Activated CD8-positive, alpha-beta T cell treated with anti-CD3 and anti-CD28 coated beads for 36 hours (primary cell): ENCODE measurements at regions not wholly inside any gene's neighbourhood (a gene's known extent, or its start where the extent isn't known, plus 50 kb on each side); places are given as distances from the start of the nearest gene placed in this dataset.
A peak's percentile ranks its signal among the peaks of the same experiment; 100 is the strongest.
"Not testable (repeated sequence)": the region's sequence is repeated elsewhere in the genome, so short reads cannot be mapped to it uniquely, and the experiment has no call there.

Experiments
- ATAC-seq: fragments of 200-7000 bp; cut with Tn5 transposase; one replicate; pipeline ENCODE4 v1.10.0; 2021; ENCODE audit warnings: mild to moderate bottlenecking, moderate library complexity
- CTCF ChIA-PET: fragments of 350-600 bp; sonication (Branson Sonifier 250); formaldehyde crosslinking; loops from one replicate; lab custom pipeline; 2021; ENCODE audit warnings: antibody characterized with exemption; lab: Charles Lee
- POLR2A ChIA-PET: fragments of 350-600 bp; sonication (Branson Sonifier 250); formaldehyde crosslinking; loops from one replicate; lab custom pipeline; 2021; ENCODE audit warnings: antibody characterized with exemption; lab: Charles Lee
- DNase-seq: peaks from one replicate; pipeline ENCODE4 v3.0.0-alpha.2; 2020
- H3K27ac Mint-ChIP-seq: one replicate; pipeline ENCODE4 v1.8.0; 2021; ENCODE audit warnings: mild to moderate bottlenecking, mixed read lengths
- H3K27me3 Mint-ChIP-seq: one replicate; pipeline ENCODE4 v1.8.0; 2021; ENCODE audit warnings: mixed read lengths
- H3K36me3 Mint-ChIP-seq: one replicate; pipeline ENCODE4 v1.8.0; 2021; ENCODE audit warnings: low read depth, mixed read lengths
- H3K4me1 Mint-ChIP-seq: one replicate; pipeline ENCODE4 v1.8.0; 2021; ENCODE audit warnings: low read depth, mixed read lengths
- H3K4me3 Mint-ChIP-seq: one replicate; pipeline ENCODE4 v1.8.0; 2021; ENCODE audit warnings: mild to moderate bottlenecking, moderate library complexity, mixed read lengths
- H3K9me3 Mint-ChIP-seq: one replicate; pipeline ENCODE4 v1.8.0; 2021; ENCODE audit warnings: mixed read lengths
- intact Hi-C: fragments of 100-400 bp; cut with micrococcal nuclease; formaldehyde crosslinking; loops from one replicate; pipeline ENCODE4 v1.10.0; 2022
- TF ChIP-seq, protein P1 (sequence below): fragments of 200-600 bp; IDR thresholded peaks from one replicate; pipeline ENCODE4 v1.8.0; 2022; ENCODE audit warnings: antibody characterized with exemption, mild to moderate bottlenecking

DNA sequence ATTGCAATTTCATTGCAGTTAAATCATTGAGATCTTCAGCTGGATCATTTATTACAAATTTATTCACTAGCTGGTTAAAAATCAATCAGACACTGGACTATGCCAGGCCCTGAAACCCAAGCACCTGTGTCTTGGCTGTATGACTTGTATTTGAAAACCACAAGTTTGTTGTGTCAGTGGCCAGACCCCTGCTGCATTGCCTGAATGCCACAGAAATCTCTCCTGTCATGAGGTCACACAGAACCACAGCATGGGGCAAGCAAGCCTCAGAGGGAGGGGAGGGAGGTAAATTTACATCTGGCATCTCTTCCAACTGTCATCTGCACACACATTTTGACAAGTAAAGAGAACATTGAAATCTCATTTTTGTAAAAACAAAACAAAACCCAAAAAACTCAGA, 90.0 kb downstream of the ARRDC3 start:
- ChIA-PET POLR2A (no interaction called here), CTCF (no interaction called here)
- peak; percentile 61 for DNase-seq
- intact Hi-C loops = no loop called here
- no peaks in the 10 kb centered on the region for H3K9me3 Mint-ChIP-seq
- peaks cover 18% of the 10 kb centered on the region for H3K4me1 Mint-ChIP-seq
- no peak overlapping the region for H3K4me3 Mint-ChIP-seq
- ATAC-seq = peak; percentile 76
- H3K27ac Mint-ChIP-seq = no peak overlapping the region
- TF ChIP-seq, protein P1, sequence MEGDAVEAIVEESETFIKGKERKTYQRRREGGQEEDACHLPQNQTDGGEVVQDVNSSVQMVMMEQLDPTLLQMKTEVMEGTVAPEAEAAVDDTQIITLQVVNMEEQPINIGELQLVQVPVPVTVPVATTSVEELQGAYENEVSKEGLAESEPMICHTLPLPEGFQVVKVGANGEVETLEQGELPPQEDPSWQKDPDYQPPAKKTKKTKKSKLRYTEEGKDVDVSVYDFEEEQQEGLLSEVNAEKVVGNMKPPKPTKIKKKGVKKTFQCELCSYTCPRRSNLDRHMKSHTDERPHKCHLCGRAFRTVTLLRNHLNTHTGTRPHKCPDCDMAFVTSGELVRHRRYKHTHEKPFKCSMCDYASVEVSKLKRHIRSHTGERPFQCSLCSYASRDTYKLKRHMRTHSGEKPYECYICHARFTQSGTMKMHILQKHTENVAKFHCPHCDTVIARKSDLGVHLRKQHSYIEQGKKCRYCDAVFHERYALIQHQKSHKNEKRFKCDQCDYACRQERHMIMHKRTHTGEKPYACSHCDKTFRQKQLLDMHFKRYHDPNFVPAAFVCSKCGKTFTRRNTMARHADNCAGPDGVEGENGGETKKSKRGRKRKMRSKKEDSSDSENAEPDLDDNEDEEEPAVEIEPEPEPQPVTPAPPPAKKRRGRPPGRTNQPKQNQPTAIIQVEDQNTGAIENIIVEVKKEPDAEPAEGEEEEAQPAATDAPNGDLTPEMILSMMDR = no peak
- no peaks in the 10 kb centered on the region for H3K27me3 Mint-ChIP-seq
- no peaks in the 10 kb centered on the region for H3K36me3 Mint-ChIP-seq

GRCh38 chr5:91291628-91292569, 91.2 kb downstream of the ARRDC3 start:
- Mint-ChIP-seq H3K27ac (peak overlapping the region; percentile 55), H3K4me1 (peaks cover 18% of the 10 kb centered on the region), H3K4me3 (no peak overlapping the region), H3K9me3 (no peaks in the 10 kb centered on the region), H3K36me3 (no peaks in the 10 kb centered on the region), H3K27me3 (no peaks in the 10 kb centered on the region)
- peak; percentile 53 for DNase-seq
- ChIA-PET CTCF (interaction anchor here (0.8 to 1.9 kb wide), 2 partner anchors 16 to 19 kb away, joined by 3 to 4 read pairs; no protein-coding TSS in a partner anchor), POLR2A (interaction anchor here (1.3 kb wide), 1 partner anchor 12 kb away, joined by 4 read pairs; no protein-coding TSS in a partner anchor)
- intact Hi-C loops = no loop called here
- peak; percentile 75 for ATAC-seq
- TF ChIP-seq, protein P1 = no peak

DNA sequence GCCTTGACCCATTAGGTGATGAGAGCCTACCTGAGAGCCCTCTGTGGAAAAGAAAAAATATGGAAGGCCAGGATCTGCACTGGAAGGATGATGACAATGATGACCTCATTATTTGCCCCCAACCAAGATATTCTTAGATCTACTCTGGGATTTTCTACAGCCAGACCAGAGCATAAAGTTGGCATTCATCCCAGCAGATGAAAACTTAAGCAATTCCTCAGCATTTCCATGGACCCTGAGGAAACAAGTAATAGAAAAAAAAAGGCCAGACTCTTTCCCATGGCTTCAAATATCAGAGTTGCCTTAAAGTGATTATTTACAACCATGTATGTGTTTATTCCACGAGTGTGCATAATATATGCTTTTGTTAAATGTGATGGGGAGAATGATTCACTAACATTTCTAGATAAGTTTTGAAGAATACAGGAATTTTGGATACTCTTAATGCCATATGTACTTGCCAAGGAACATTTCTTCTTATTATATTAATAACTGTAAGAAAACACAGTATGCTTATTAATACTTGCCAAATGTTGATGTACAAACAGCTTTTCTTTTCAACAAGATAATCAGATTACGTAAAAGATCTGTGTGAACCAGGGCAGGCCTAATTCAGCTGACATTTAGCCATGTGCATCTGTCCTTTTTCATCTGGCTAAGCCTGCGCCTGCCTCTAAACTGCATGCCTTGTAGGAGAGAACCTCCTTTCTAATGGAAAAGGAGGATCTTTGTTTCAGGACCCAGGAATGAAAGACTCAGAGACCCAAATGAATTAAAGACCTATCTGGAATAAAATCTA, 94.8 kb downstream of the ARRDC3 start:
- ChIA-PET POLR2A (no interaction called here), CTCF (no interaction called here)
- H3K27ac Mint-ChIP-seq = no peak overlapping the region
- H3K36me3 Mint-ChIP-seq = peaks cover 6% of the 10 kb centered on the region
- ATAC-seq = no peak
- H3K4me3 Mint-ChIP-seq = no peak overlapping the region
- peaks cover 27% of the 10 kb centered on the region for H3K4me1 Mint-ChIP-seq
- no peaks in the 10 kb centered on the region for H3K27me3 Mint-ChIP-seq
- no peak for DNase-seq
- TF ChIP-seq, protein P1 = no peak
- H3K9me3 Mint-ChIP-seq = peaks cover 21% of the 10 kb centered on the region
- intact Hi-C loops = no loop called here

DNA sequence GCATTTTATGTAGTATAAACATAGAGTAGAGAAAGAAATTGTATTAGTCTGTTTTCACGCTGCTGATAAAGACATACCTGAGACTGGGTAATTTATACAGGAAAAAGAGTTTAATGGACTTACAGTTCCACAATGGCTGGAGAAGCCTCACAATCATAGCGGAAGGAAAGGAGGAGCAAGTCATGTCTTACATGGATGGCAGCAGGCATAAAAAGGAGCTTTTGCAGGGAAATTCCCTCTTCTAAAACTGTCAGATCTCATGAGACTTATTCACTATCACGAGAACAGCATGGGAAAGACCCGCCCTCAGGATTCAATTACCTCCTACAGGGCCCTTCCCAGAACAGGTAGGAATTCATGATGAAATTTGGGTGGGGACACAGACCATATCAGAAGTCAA, 98.1 kb downstream of the ARRDC3 start:
- H3K9me3 Mint-ChIP-seq = peaks cover 30% of the 10 kb centered on the region
- H3K27ac Mint-ChIP-seq = not testable (repeated sequence)
- peaks cover 21% of the 10 kb centered on the region for H3K36me3 Mint-ChIP-seq

GRCh38 chr5:91283899-91284298, 99.2 kb downstream of the ARRDC3 start:
- Mint-ChIP-seq H3K36me3 (peaks cover 21% of the 10 kb centered on the region), H3K27me3 (no peaks in the 10 kb centered on the region), H3K4me1 (peaks cover 43% of the 10 kb centered on the region), H3K9me3 (peaks cover 30% of the 10 kb centered on the region), H3K27ac (no peak overlapping the region), H3K4me3 (no peak overlapping the region)
- ATAC-seq (no peak), DNase-seq (no peak)
- intact Hi-C loops = no loop called here
- TF ChIP-seq, protein P1 = no peak
- ChIA-PET CTCF (interaction anchor here (1.4 kb wide), 1 partner anchor 135 kb away, joined by 3 read pairs; no protein-coding TSS in a partner anchor), POLR2A (interaction anchor here (0.8 kb wide), 2 partner anchors 22 to 98 kb away, joined by 3 read pairs; no protein-coding TSS in a partner anchor)

More for the DNA sequence above, 98.1 kb downstream of the ARRDC3 start:
- H3K27me3 Mint-ChIP-seq, H3K4me3 Mint-ChIP-seq, ATAC-seq, intact Hi-C loops, DNase-seq: not testable (repeated sequence)
- peaks cover 34% of the 10 kb centered on the region for H3K4me1 Mint-ChIP-seq
- CTCF ChIA-PET = interaction anchor here (0.9 to 1.4 kb wide), 2 partner anchors 100 to 134 kb away, joined by 3 read pairs; no protein-coding TSS in a partner anchor
- POLR2A ChIA-PET = interaction anchor here (0.6 kb wide), 1 partner anchor 98 kb away, joined by 3 read pairs; the partner anchor contains the start of gene ARRDC3
